Skeletal muscle satellite cell (primary cell): ENCODE measurements at regions not wholly inside any gene's neighbourhood (a gene's known extent, or its start where the extent isn't known, plus 50 kb on each side); places are given as distances from the start of the nearest gene placed in this dataset.
A peak's percentile ranks its signal among the peaks of the same experiment; 100 is the strongest.
"Not testable (repeated sequence)": the region's sequence is repeated elsewhere in the genome, so short reads cannot be mapped to it uniquely, and the experiment has no call there.

Source experiments
- H3K27me3 ChIP-seq: 2 replicates; pipeline ENCODE4 v1.7.0; 2013; ENCODE audit warnings: low read length; ENCODE audit not compliant: control insufficient read depth, insufficient read depth
- H3K36me3 ChIP-seq: 2 replicates; pipeline ENCODE4 v1.7.0; 2013; ENCODE audit warnings: mild to moderate bottlenecking, control low read depth, low read length; ENCODE audit not compliant: insufficient read depth
- H3K4me1 ChIP-seq: 2 replicates; pipeline ENCODE4 v1.7.0; 2013; ENCODE audit warnings: low read length; ENCODE audit not compliant: control insufficient read depth, insufficient read depth
- H3K4me2 ChIP-seq: 2 replicates; pipeline ENCODE4 v1.7.0; 2013; ENCODE audit warnings: mild to moderate bottlenecking, low read length
- H3K4me3 ChIP-seq: 2 replicates; pipeline ENCODE4 v1.7.0; 2013; ENCODE audit warnings: low read length
- H3K9ac ChIP-seq: 2 replicates; pipeline ENCODE4 v1.7.0; 2013; ENCODE audit warnings: mild to moderate bottlenecking, low read depth, low read length, moderate library complexity
- H3K9me3 ChIP-seq: replicated peaks from 2 replicates; pipeline ENCODE4 v1.7.0; 2013; ENCODE audit warnings: mild to moderate bottlenecking, control low read depth, low read length

DNA sequence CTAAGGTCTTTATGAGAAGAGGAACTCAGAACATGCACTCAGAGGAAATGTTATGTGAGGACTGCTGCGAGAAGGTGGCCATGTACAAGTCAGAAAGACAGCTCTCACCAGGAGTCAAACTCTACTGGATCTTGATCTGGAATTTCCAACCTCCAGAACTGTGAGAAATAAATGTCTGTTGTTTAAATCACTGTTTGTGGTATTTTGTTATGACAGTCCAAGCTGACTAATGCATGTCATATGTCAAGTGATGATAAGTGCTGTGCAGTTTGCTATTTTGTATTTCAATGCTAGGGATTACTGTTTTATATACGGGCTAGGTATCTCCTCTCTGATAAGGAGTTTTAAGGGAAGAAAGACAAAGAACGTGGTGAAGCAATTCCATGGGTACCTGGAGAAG lies 162.3 kb downstream of the CPEB2 start:
- Histone ChIP-seq H3K9ac (no peak overlapping the region), H3K4me3 (no peak overlapping the region), H3K36me3 (no peaks in the 10 kb centered on the region), H3K9me3 (no peaks in the 10 kb centered on the region), H3K4me1 (peaks cover 8% of the 10 kb centered on the region), H3K4me2 (no peak overlapping the region), H3K27me3 (peaks cover 7% of the 10 kb centered on the region)

DNA sequence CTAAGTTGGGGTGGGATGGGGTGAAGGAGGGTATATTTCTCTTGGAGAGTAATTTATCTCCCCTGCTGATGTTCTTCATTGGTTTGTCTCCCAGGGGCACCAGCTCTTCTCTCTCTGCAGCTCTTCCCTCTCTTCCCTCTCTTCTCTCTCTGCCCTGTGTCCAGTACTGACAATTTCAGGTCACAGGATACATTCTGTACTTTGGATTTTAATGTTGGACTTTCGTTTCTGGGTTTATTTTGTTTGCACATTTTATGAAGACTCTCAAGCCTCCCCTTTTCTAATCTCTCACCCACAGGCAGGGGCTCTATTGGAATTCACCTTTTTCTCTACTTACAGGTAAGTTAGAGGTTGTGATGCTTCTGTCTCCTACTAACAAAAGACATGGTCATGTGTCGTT lies 165.5 kb downstream of the CPEB2 start:
- Histone ChIP-seq H3K4me2 (no peak overlapping the region), H3K4me3 (no peak overlapping the region), H3K27me3 (peaks cover 16% of the 10 kb centered on the region), H3K36me3 (no peaks in the 10 kb centered on the region), H3K4me1 (peaks cover 4% of the 10 kb centered on the region), H3K9ac (no peak overlapping the region), H3K9me3 (no peaks in the 10 kb centered on the region)

DNA sequence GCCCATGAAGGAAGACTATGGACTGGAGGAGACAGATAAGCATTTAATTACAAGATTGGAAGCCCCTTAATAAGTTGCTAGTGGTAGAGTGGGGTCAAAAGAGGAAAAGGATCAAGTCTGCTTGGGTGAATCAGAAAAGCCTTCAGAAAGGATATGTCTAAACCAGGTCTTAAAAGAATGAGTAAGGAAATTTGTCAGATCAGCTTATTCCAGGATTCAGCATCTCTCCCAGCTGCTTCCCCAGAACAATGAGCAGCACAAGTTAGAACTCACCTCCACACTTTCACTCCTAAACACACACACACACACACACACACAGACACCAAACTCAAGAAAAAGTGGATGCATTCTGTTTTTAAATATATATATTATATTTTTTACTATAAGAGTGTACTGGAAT lies 166.5 kb downstream of the CPEB2 start:
- no peaks in the 10 kb centered on the region for H3K9me3 ChIP-seq
- no peak overlapping the region for H3K4me2 ChIP-seq
- no peak overlapping the region for H3K9ac ChIP-seq
- H3K27me3 ChIP-seq = peaks cover 16% of the 10 kb centered on the region
- peaks cover 4% of the 10 kb centered on the region for H3K4me1 ChIP-seq
- H3K36me3 ChIP-seq = no peaks in the 10 kb centered on the region
- no peak overlapping the region for H3K4me3 ChIP-seq

DNA sequence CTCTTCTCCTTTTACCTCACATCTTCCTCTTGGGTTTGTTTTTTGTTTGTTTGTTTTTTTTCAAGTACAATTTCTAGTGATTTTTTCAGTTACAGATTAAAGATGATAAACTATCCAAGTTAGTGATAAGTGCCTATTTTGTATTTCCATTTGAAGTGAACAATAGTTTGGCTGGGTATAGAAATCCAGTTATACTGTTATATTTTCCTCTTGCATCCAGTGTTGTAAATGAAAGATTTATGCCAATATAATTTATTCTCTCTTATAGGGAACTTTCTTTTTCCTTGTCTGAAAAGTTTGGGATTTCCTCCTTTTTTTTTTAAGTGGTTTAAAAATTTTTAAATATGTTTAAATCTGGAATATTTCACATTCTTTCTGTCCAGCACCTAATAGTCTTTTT lies 169.4 kb downstream of the CPEB2 start:
- Histone ChIP-seq H3K4me1 (no peaks in the 10 kb centered on the region), H3K9ac (no peak overlapping the region), H3K9me3 (no peaks in the 10 kb centered on the region), H3K4me2 (no peak overlapping the region), H3K4me3 (no peak overlapping the region), H3K36me3 (no peaks in the 10 kb centered on the region), H3K27me3 (peaks cover 13% of the 10 kb centered on the region)

DNA sequence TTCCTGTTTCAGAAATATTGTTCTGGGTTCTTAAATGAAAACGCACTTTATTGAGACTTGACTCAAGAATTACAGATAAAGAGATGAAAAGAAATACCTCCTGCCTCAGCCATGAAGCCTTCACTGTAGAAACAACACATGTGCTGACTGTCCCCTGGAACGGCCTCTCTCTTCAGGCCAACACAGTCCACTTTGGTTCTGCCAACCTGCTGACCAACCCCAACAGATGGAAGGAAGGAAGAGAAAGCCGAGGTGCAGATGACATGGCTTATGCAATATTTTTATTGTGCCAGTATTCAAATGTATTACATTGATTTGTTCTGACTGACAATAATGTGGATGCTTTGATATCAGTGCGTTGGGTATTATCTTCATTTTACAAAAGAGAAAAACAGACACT lies 171.0 kb downstream of the CPEB2 start:
- Histone ChIP-seq H3K9ac (no peak overlapping the region), H3K9me3 (no peaks in the 10 kb centered on the region), H3K4me2 (no peak overlapping the region), H3K4me1 (no peaks in the 10 kb centered on the region), H3K36me3 (no peaks in the 10 kb centered on the region), H3K27me3 (peaks cover 13% of the 10 kb centered on the region), H3K4me3 (no peak overlapping the region)

- not testable (repeated sequence) for H3K4me2 ChIP-seq, H3K27me3 ChIP-seq, H3K9me3 ChIP-seq, H3K4me3 ChIP-seq, H3K36me3 ChIP-seq, H3K9ac ChIP-seq, H3K4me1 ChIP-seq
These were observed 171.9 kb downstream of the CPEB2 start for GRCh38 chr4:15174168-15174567.

DNA sequence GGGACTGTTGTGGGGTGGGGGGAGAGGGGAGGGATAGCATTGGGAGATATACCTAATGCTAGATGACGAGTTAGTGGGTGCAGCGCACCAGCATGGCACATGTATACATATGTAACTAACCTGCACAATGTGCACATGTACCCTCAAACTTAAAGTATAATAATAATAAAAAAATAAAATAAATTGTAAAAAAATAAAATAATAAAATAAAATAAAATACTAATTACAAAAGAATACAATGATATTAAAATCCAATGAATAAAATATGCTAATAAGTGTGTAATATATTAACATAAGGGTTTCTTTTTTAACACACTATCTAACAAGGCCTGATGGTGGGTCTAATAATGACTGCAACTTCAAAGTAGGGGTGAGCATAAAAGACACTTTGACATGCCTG lies 177.6 kb downstream of the CPEB2 start:
- not testable (repeated sequence) for H3K4me1 ChIP-seq, H3K4me2 ChIP-seq, H3K9ac ChIP-seq, H3K36me3 ChIP-seq, H3K27me3 ChIP-seq, H3K4me3 ChIP-seq, H3K9me3 ChIP-seq

DNA sequence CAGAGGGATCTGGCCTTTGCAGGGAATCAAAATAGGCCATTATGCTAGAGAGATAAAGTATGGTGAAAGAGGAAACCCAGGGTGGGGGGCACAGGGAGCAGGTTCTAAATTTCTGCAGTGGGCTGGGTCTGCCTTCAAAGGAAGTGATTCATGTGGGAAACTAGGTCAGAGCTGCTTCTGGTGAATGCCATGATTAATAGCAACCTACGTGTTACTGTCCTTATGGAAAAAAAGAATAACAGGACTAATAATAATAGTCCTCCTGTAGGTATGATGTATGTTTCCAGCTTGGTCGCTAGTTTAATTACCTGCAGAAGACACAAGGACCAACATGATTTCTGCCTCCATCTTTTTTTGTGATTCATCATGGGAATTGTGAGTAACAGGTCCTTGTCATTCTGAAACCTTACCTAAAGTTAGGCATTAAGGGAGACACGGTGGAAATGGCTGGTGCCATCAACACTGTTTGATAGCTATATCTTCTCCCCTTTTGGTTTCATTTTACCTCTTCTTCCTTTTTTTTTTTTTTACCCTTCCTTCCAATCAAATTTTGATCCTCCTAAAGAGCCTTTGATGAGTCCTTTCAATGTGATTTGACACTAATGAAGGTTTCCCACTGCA lies 180.4 kb downstream of the CPEB2 start:
- H3K9ac ChIP-seq = no peak overlapping the region
- H3K36me3 ChIP-seq = no peaks in the 10 kb centered on the region
- H3K4me3 ChIP-seq = no peak overlapping the region
- no peaks in the 10 kb centered on the region for H3K4me1 ChIP-seq
- peaks cover 2% of the 10 kb centered on the region for H3K27me3 ChIP-seq
- no peaks in the 10 kb centered on the region for H3K9me3 ChIP-seq
- no peak overlapping the region for H3K4me2 ChIP-seq

DNA sequence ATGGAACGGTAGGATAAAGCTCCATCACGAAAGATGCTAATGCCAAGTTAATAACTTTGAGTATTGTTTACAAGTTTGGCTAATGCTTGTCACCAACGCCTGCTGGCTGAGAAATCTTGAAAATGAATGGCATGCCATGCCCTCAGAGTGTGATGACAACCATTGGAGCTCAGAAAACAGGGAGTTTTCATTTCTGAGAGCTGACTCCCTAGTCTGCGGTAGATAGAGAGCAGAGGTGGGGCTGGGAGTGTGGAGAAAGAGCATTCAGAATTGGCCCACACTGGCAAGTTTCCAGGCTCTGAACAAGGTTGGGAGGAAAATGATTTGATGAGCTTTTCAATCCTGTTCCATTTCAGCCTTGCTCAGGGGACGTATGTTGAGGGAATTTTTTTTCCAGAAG lies 183.9 kb downstream of the CPEB2 start:
- peak overlapping the region; percentile 22 for H3K9ac ChIP-seq
- peaks cover 9% of the 10 kb centered on the region for H3K27me3 ChIP-seq
- H3K4me2 ChIP-seq = no peak overlapping the region
- H3K4me1 ChIP-seq = no peaks in the 10 kb centered on the region
- no peak overlapping the region for H3K4me3 ChIP-seq
- no peaks in the 10 kb centered on the region for H3K9me3 ChIP-seq
- no peaks in the 10 kb centered on the region for H3K36me3 ChIP-seq

DNA sequence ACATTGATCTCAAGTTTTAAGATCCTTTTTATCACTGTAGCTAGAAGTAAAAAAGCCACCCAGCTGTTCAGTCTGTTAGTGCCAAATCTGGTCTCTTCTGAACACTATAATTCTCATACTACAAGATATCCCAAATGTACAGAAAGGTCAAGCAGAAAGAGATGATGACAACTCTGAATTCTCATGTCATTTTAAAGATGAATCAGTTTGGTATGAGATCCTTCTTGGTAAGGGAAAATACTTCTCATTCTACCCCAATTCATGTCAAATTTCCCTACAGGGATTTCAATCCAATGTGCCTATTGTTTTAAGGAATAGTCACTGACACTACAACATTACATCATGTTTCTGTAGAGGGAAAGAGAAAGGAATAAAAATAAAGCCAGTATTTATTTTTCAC lies 184.5 kb downstream of the CPEB2 start:
- peaks cover 9% of the 10 kb centered on the region for H3K27me3 ChIP-seq
- no peaks in the 10 kb centered on the region for H3K9me3 ChIP-seq
- no peak overlapping the region for H3K9ac ChIP-seq
- no peak overlapping the region for H3K4me3 ChIP-seq
- no peaks in the 10 kb centered on the region for H3K4me1 ChIP-seq
- H3K36me3 ChIP-seq = no peaks in the 10 kb centered on the region
- H3K4me2 ChIP-seq = no peak overlapping the region

- Histone ChIP-seq H3K4me3 (no peak overlapping the region), H3K4me1 (no peaks in the 10 kb centered on the region), H3K4me2 (no peak overlapping the region), H3K9ac (no peak overlapping the region), H3K9me3 (no peaks in the 10 kb centered on the region), H3K36me3 (no peaks in the 10 kb centered on the region), H3K27me3 (peaks cover 14% of the 10 kb centered on the region)
These were observed 186.6 kb downstream of the CPEB2 start for GRCh38 chr4:15188605-15189539.

DNA sequence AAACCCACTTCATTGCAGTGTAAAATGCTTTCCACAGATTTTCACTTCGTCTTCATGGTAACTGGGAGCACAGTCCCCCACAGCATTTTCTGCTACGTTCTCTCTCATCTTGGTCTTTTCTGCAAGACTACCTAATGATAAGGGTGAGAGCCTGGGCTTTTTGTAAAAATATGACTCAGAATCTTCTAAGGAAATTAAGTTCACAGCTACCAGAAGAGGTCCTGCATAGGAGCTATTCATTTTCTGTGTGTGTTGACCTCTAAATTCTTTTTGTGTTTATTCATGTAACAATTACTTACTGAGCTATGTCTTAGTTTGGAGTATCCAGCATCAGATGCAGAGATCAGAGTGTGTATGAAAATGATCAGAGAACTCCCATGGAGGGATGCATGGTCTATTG lies 192.2 kb downstream of the CPEB2 start:
- Histone ChIP-seq H3K4me1 (no peaks in the 10 kb centered on the region), H3K36me3 (no peaks in the 10 kb centered on the region), H3K27me3 (peaks cover 10% of the 10 kb centered on the region), H3K9me3 (no peaks in the 10 kb centered on the region), H3K9ac (no peak overlapping the region), H3K4me3 (no peak overlapping the region), H3K4me2 (no peak overlapping the region)
